GM10248 (cell line): ENCODE measurements at regions not wholly inside any gene's neighbourhood (a gene's known extent, or its start where the extent isn't known, plus 50 kb on each side); places are given as distances from the start of the nearest gene placed in this dataset.
"Not testable (repeated sequence)": the region's sequence is repeated elsewhere in the genome, so short reads cannot be mapped to it uniquely, and the experiment has no call there.

ENCODE experiments used
- CTCF ChIA-PET: fragments of 300-600 bp; sonication (Branson Sonifier 250); formaldehyde crosslinking; extraction: SDS; loops from one replicate; lab custom pipeline; 2021; ENCODE audit warnings: antibody characterized with exemption; lab: Yijun Ruan, JAX
- POLR2A ChIA-PET: fragments of 350-650 bp; sonication (Branson Sonifier 250); formaldehyde crosslinking; extraction: SDS; loops from one replicate; lab custom pipeline; 2020; ENCODE audit warnings: antibody characterized with exemption; lab: Yijun Ruan, JAX
- DNase-seq: peaks from one replicate; pipeline ENCODE4 v3.0.0; 2012; ENCODE audit errors: extremely low spot score
- CTCF ChIP-seq: IDR thresholded peaks from 2 replicates; pipeline ENCODE4 v1.5.1; 2012; ENCODE audit warnings: mild to moderate bottlenecking, low read depth; ENCODE audit errors: extremely low read depth, missing control alignments, control extremely low read depth

- DNase-seq, CTCF ChIA-PET, POLR2A ChIA-PET: not testable (repeated sequence)
These were observed 64.5 kb downstream of the SLC30A10 start for GRCh38 chr1:219863816-219864215.

- ChIA-PET CTCF (interaction anchor here (1.5 kb wide), 1 partner anchor 8 kb away, joined by 3 read pairs; no protein-coding TSS in a partner anchor), POLR2A (no interaction called here)
- no peak for TF ChIP-seq CTCF
- no peak for DNase-seq
These were observed 66.0 kb downstream of the SLC30A10 start for GRCh38 chr1:219862366-219862765.

- TF ChIP-seq CTCF = no peak
- no peak for DNase-seq
- ChIA-PET POLR2A (no interaction called here), CTCF (no interaction called here)
These were observed 69.4 kb downstream of the SLC30A10 start for GRCh38 chr1:219858980-219859379.

GRCh38 chr1:219847215-219847855, 81.0 kb downstream of the SLC30A10 start:
- CTCF ChIA-PET = interaction anchor here (0.7 to 1.2 kb wide), 2 partner anchors 9 to 10 kb away, joined by 3 to 4 read pairs; no protein-coding TSS in a partner anchor
- POLR2A ChIA-PET = no interaction called here
- TF ChIP-seq CTCF = no peak
- DNase-seq = no peak

- DNase-seq, POLR2A ChIA-PET, CTCF ChIA-PET: not testable (repeated sequence)
These were observed 88.8 kb downstream of the SLC30A10 start for GRCh38 chr1:219839595-219839994.

- no peak for DNase-seq
- CTCF ChIA-PET = interaction anchor here (1.0 kb wide), 1 partner anchor 9 kb away, joined by 4 read pairs; no protein-coding TSS in a partner anchor
- POLR2A ChIA-PET = no interaction called here
- no peak for TF ChIP-seq CTCF
These were observed 90.4 kb downstream of the SLC30A10 start for GRCh38 chr1:219837994-219838294.

GRCh38 chr1:219837274-219837993, 90.9 kb downstream of the SLC30A10 start:
- DNase-seq = peak; percentile 45
- ChIA-PET CTCF (interaction anchor here (1.0 kb wide), 1 partner anchor 10 kb away, joined by 4 read pairs; no protein-coding TSS in a partner anchor), POLR2A (no interaction called here)
- TF ChIP-seq CTCF = peak; percentile 51
